Activated T-cell treated with anti-CD3 and anti-CD28 coated beads for 24 hours (primary cell): ENCODE measurements at regions not wholly inside any gene's neighbourhood (a gene's known extent, or its start where the extent isn't known, plus 50 kb on each side); places are given as distances from the start of the nearest gene placed in this dataset.

Experiments used
- DNase-seq: peaks from one replicate; pipeline ENCODE4 v3.0.0-alpha.2; 2020; ENCODE audit warnings: low read depth

DNA sequence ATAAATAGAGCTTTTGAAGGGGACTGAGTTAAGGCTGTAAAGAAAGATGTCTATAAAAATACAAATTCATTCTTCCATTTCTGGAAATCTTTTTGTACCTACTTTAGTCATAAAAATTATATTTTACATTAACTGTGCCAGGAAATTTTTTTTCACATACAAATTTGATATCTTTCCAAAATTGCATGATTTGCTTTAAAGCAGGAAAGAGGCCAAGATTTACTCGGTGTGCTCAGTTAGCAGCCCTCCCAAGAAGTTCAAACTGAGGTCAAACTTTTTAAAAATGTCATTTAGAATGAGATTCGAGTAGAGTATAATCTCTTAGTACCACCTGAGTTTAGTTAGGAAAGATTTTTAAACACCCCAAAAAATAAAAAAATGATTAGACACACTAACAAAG, 173.2 kb upstream of the GRIP1 start:
- no peak for DNase-seq

DNA sequence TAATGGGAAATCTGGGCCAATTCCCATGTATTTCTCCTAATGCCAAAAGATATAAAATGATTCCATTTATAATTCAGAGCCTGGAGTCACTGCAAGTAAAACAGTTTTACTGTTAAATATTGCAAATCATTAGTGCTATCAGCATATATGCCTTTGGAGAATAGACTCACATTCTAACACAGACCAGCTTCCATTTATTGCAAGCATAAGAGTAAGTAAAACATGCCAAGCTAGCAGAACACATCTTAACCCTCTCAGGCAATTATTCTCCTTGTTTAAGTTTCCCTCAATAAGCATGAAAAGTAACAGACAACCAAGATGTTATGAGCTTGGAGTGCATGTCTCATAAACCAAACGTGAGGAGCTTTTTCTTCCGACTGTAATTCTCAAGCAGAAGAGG, 173.9 kb upstream of the GRIP1 start:
- no peak for DNase-seq

DNA sequence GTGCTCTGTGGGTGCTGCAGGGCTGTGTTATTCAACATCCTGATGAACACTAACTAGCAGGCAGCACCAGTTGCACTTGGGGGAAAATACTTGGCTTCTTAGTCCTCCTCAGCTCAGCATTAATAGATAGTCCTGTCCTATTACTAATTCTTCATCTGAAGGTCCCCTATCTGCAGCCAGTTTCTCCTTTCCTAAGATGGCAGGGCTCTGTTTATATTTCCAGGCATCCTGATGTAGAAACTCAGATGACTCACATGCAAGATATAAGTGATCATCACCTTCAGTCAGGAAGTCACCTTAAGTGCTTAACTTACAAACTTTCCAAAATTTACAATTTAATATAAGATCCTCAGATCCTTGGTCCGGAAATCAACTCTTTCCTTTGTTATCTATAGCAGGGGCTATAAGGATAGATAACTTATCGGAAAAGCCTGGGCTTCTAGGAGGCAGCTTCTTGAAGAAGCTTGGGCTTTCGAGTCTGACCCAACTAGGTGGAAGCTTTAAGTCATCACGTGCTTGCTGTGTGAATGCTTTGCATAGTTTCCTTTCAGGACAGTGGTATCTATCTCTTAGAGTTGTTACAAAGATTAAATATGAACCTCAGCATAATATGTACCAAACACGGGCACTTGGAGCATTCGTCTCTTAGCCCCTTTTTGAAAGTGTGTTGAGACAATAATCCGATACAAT, 181.0 kb upstream of the GRIP1 start:
- DNase-seq, result no peak

DNA sequence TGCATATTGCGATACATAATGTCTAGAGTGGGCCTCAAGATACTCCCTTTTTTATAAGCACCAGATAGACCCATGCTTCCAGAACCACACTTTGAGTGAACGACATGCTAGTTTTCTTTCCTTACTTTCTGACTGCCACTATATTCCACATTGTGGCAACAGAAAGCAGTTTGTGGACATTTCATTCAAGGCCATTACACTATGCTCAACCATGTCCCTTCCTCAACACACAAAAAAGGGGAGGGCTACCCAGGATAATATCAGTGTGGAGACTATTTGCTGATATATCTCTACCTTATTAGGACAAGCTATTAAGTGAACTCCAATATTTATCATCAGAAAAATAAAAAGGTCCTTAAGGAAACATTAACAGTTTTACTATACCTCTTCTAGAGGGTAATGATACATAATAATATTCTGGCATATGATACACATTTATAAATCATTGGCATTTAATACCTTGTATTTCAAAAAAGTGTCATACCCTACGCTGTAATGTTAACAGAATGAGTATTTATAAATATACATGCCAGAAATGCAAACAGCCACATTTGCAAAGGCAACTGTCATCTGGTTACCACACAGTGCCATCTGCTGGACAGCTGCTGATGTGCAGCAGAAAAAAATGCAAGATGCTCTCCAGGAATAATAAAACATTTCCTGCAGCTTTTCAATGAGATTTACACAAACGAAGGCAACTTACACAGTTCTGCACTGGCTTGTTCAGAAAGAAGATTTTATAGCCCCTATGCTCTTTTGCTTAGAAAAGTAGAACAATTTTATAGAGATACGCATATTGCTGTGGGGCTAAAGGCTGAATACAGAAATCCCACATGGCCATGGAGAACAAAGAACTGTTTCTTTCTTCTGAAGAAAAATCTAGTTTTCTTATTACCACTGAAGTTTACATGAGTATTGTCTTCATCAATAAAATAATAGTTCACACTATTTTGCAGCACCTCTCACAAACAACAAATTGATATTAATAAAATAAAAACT, 182.2 kb upstream of the GRIP1 start:
- peak; percentile 62 for DNase-seq

DNA sequence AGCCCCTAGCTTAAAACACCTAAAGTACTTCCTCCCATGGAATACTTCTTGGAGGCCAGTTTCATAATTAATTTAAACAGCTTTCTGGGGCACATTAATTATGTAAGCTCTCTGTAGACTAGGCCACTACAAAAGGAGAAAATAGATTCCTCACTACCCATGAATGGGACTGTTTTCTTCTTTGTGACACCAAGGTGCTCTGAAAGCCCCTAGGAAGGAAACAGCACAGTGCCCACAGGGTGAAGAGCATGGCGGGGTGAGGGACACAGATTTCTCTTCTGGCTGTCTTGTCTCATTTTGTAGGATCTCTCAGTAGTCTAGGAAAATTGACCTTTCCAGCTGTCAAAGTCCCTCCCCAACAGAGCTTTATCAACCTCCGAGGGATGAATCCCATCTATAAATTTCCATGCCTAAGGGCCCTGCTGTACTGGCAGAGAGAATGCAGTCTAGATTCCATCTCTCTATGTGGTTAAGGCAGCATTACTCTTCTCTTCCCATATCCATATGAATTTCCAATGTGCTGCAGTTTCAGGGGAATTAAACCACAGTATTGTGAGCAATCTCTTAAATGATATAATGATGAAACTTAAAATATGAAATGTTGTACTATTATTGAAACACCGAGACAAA, 183.6 kb upstream of the GRIP1 start:
- no peak for DNase-seq

DNA sequence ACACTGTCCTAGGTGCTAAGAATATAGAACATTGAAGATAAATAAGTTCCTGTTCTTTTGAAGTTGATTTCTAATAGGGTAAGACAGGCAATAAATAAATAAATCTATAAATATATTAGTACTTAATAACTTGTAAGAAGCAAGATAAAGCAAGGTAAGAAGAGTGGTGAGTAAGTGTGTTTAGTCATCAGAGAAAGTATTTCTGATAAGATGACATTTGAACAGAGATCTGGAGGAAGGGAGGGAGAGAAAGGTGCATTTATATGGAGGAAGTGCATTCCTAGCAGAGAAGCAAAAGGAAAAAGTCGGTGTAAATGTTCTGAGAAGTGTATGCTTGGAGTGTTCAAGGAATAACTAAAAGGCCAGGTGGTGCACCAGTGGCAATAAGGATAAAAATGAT, 184.4 kb upstream of the GRIP1 start:
- no peak for DNase-seq

DNA sequence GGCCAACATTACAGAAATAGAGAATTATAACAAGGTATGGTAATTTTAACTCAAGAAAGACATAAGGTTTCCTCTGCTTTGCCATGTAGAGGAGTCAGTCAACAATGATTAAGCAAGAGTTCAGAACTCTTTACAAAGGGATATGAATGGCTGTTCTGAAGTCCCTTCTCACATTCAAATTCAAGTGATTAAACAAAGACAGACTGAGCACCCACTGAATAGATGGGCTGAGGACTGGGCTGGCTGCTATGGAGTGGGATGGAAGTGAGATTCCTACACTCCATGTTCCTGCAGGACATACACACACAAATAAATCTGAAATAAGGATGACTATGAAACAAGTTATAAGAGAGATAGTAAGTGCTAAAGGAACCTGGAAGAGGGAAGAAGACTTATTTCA, 199.0 kb upstream of the GRIP1 start:
- no peak for DNase-seq

DNA sequence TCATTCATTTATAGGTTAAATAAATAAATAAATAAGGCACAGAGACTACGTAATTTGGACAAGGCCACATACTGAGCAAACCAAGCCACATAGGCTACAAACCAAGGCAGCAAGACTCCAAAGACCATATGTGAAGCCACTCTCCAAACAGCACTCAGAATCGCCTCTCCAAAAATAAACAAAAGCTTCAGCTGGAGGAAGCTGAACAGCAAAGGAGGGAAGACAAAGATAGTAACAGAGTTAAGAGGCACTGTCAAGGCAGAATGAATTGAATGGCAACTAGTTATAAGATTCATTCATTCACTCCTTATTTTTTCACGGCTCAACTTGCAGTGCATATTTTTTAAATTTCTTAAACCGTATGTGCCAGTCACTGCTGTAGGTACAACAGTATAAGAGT, 200.5 kb upstream of the GRIP1 start:
- DNase-seq, result no peak

DNA sequence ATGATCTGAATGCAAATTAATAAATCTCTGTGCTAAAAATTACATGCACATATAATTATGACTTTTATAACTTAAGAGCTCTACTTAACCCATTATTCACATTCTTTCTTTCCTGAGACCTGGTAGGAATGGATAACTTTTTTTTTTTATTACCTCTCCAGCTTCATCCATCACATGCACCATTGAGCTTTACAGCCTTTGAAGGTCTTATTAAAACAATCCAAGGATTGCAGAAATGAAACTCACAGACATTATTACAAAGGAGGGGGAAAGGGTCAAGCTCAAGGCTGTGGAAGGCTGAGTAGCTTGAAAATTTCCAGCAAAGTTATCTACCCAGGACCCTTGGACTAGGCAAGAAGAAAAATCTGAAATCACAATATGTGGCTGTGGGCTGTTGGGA, 202.5 kb upstream of the GRIP1 start:
- no peak for DNase-seq

DNA sequence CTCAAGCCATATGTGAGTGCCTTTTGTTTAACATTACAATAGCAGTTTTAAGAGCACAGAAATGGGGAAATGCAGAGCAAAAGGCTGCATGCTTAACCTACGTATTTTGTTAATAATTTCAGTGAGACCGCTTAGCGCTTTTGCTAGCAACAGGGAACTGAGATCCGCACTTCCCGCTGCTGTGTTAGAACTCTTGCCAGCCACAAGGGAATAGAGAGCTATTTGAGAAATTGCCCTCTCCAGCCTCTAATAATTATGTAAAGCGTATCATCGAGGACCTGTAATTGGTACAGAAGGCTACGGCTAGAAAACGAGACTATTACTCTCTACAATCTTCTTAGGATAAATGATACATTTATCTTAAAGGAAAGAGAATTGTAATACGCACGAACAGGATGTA, 205.2 kb upstream of the GRIP1 start:
- DNase-seq, result no peak

DNA sequence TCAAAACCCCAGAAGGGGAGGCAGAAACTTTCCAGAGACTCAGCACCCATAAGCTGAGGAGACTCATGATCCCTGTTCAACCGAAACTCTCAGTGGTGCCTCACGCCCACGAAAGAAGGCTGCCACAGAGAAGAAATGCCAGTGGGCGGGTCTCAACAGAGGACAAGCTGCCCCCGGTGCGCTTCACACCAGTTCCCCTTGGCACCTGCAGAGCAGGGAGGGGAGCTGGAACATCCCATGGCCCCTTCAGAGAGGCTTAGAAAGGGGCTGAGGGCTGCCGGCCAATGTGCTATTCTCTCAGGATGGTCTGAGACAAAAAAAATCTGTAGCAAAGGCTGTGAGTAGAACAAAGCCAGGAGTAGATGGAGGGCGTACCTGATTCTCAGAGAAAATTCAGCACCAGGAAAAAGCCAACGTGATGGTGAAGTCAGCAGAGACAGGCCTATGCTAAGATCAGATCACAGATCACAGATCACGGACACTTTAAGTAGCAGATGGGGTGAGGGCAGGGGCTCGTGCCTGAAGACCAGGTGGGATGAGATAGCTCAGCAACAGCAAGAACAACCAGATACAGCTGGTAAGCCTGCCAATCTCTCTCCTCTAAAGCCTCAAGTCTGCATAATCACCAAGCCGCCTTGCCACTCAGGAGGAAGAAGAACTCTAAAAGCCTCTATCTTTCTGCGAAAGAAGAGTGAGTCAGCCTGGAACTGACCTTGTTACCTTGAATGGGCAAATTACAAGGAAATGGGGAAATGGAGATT, 206.4 kb upstream of the GRIP1 start:
- DNase-seq, result no peak

DNA sequence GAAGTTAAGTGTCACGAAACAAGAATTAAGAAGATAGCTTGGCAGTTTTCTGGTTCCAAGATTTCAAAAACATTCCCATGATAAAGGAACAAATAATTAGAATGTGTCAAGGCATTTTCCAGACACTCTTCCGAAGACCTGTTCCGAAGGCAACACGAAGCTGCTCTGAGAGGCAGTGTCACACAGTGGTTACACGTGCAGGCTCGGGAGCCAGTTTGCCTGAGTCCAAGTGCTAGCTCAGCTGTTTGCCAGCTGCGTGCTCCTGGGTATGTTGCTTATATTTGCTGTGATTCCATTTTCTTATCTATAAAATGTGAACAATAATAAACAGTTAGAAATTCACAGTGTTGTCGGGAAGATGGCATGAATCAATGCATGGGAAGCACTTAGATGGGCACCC, 217.9 kb upstream of the GRIP1 start:
- DNase-seq, result no peak

DNA sequence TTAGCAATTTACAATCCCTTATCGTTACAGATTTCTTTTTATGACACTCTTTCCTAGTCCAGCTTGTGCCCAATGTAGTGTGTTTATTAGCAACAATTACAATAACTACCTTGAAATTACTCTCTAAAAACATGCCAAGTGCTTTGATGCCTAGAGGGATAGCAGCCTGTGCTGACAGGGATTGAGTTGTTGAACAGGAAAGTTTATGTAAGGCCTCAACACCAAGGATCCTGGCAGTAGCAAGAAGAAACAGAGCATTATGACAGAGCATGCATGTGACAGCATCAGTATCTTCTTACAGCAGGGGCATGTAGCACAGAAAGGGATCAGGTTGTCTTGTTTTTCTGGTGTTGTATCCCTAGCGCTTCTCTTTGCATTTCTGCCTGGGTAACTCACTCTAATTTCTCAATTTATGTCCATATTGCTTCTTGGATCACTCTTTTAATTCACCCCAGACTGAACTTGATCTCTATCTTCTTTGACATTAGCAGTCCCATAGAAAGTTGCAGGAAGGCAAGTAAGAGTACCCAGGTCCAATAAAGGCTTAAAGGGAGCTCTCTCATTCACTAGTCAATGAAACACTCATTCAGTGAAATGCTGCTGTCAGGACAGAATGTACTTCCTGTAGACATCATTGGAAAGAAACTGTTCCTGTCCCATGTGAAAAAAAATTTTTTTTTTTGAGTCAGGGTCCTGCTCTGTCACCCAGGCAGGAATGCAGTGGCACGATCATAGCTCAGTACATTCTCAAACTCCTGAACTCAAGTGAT, 220.0 kb upstream of the GRIP1 start:
- no peak for DNase-seq

DNA sequence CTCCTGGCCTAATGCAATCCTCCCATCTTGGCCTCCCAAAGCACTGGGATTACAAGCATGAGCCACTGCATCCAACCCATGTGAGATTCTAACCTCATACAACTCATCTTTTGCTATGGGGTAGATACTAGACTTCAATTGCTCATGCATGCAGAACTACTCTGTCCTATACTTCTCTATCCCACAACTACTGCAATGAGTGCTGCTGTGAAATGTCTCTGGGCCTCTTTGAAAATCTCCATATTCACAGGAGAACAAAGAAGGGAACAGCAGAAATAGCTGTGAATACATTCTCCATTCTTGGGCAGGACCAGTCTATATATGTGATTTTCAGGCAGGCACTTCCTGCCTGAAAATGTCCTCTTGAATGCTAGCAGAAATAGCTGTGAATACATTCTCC, 220.7 kb upstream of the GRIP1 start:
- no peak for DNase-seq

DNA sequence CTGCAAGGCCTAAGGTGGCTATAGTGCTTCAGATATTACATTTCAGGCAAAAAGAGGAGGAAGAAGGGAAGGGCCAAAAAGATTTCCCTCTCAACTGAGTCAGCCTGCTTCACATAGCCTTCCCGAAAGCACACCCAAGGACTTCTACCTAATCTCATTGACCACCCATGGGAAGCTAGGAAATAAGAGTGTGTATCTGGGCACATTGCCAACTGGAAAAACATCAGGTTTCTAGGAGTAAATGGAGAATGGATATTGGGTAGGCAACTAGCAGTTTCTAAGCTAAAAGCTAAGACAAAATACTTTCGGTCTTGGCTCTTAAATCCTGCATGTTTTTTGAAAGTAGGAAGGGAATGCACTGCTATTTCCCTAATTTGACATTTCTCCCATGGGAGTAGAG, 221.7 kb upstream of the GRIP1 start:
- no peak for DNase-seq

DNA sequence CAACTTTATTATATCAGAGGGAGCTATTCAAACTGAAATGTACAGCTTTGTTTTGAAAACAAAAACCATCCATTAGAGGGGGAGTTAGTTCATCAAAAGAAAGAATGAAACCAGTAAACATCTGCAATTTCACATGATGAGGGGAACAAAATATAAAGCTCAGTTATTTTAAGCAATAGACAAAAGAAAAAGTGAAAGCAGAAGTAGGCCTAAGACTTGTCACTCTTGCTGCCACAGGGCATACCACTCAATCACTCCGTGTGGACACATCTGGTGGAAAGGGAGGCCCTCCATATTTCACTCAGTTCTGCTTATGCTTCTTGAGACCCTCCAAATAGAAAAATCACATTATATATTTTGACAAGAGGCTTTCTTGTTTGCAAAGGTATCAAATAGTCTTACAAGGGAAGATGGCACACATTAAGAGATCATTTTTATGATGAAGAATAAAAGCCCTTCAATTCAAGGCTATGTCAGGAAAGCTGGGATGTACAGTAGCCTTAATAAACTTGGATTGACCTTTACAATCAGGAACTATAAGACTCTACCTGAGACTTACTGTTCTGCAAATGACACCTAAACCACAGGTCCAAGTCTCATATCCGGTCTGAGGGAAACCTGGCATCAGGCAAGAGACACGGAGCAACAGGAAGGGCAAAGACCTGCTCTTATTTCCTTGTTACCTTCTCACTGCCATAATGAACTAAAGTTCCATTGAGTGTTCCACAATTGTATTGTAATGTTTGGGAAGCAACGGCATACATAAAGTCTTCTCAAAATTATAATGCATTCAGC, 222.5 kb upstream of the GRIP1 start:
- no peak for DNase-seq

DNA sequence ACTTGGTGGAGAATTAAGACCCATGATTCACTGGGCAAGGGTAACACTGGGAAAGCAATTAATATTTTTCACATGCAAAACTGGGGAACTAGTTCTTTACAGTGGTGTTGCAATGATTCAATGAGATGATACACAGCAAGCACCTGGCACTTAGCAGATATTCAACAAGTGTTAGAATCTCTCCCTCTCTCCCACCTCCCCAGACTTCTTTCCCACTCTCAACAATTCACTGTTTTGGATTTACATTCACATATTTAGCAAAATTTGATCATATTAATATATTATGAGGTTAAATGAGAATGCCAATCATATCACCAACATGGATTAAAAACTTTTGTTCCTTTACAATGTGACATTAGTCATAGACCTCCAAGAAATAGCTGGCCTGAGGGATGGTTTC, 223.1 kb upstream of the GRIP1 start:
- DNase-seq, result no peak

DNA sequence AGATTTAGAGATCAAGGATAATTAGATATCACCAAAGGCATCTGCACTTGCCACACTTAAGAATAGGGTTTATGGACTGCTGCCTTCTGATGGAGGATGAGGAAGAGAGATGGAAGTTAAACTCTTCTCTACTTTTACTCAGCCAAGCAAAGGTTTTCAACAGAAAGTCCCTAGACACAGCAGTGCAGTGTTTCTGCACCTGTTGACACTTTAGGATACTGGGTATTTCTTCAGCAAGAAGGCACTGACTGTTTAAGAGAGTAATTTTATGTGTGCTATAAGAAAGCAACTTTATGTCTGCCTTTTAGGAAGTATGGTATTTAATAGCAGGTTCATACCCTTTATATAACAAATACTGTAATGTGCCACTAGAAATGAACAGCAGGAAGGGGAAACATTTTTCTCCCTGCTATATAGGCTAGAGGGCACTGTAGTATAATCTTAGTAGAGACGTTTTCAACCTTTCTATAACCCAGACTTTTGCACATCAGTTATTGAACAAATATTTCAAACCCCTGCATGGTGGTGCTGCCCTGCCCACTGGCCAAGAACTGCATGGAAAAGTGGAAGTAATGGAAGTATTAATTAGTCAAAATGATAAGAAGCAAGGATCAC, 225.0 kb upstream of the GRIP1 start:
- DNase-seq, result no peak

DNA sequence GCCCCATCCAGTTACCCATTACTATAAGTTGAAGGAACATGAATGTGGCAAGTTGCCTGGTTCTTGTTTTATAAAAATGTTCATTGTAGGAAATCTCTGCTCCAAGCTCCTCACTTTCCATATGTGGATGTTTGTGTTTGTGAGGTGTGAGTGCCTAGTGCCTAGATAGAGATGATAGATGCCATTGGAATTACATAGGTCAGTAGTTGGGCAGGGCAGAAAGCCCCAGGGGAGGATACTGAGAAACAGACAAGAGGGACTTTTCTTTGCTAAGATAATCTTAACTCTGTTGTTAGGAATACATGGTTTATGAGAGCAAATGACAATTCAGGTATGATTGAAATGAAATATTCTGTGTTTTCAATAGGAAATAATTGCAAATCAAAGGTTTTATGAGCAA, 226.3 kb upstream of the GRIP1 start:
- DNase-seq, result no peak

DNA sequence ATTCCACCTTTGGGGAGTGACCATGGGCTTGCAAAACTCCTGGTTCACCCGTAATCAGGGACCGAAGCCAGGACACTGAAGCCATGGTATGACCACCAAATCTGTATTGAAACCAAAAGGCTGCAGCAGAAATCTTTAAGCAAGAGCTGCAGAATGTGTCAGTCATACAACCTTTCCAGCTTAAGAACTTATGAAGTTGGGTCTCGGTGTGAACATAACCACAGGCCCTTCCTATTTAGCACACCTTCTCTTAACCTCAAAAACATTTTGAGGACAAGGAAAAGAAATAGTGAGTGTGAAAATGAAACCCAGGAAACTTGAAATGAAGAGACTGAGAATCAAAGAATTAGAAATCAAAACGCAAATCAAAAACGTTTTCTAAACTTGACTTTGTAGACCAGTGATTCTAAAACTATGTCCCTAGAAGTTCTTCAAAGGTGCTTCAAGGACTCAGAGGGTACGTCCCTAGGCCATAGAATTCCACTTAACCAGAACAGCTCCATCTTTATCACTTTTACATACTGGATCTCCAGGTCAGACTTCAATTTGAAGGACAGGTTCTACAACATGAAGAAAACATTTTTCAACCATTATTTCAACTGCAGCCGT, 231.6 kb upstream of the GRIP1 start:
- no peak for DNase-seq
